ENCODE measurements at regions not wholly inside any gene's neighbourhood (a gene's known extent, or its start where the extent isn't known, plus 50 kb on each side); places are given as distances from the start of the nearest gene placed in this dataset.

DNA sequence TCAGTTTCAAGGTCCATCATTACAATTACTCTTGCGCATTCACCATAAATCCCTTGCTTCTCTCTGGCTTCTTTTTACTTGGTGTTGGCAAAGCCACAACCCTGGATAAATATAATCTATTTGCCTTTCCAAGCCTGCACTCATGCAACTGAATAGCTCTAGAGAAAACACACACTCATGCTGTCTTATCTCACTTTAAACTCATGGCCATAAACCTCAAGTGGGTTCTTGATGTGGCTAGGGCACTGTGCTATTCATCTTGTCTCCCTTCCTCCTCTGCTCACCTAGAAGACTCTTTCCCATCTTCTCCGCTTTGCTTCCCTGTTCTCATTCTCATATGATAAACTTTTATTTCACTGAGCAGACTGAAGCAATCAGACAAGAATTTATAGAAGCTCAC is 165.4 kb upstream of the MTPN start:
- TF ChIP-seq, protein P1, sequence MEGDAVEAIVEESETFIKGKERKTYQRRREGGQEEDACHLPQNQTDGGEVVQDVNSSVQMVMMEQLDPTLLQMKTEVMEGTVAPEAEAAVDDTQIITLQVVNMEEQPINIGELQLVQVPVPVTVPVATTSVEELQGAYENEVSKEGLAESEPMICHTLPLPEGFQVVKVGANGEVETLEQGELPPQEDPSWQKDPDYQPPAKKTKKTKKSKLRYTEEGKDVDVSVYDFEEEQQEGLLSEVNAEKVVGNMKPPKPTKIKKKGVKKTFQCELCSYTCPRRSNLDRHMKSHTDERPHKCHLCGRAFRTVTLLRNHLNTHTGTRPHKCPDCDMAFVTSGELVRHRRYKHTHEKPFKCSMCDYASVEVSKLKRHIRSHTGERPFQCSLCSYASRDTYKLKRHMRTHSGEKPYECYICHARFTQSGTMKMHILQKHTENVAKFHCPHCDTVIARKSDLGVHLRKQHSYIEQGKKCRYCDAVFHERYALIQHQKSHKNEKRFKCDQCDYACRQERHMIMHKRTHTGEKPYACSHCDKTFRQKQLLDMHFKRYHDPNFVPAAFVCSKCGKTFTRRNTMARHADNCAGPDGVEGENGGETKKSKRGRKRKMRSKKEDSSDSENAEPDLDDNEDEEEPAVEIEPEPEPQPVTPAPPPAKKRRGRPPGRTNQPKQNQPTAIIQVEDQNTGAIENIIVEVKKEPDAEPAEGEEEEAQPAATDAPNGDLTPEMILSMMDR (IDR thresholded peaks at IDR 0.05; ENCODE audit: insufficient read depth, low read length, poor library complexity, severe bottlenecking): no peak
- TF ChIP-seq EZH2phosphoT487 (conservative IDR thresholded peaks at IDR 0.05; ENCODE audit: low read length): no peak
